RWPE2 (cell line): ENCODE measurements at regions not wholly inside any gene's neighbourhood (a gene's known extent, or its start where the extent isn't known, plus 50 kb on each side); places are given as distances from the start of the nearest gene placed in this dataset.
A peak's percentile ranks its signal among the peaks of the same experiment; 100 is the strongest.

ENCODE experiments used
- ATAC-seq: fragments of 200-7000 bp; cut with Tn5 transposase; 3 replicates; pipeline ENCODE4 v1.9.1; 2021; ENCODE audit warnings: low read depth
- DNase-seq: peaks from one replicate; pipeline ENCODE4 v3.0.0-alpha.2; 2020; ENCODE audit warnings: low spot score
- H3K27ac ChIP-seq: fragments of 450-650 bp; 2 replicates; pipeline ENCODE4 v1.5.1; 2017; ENCODE audit warnings: mild to moderate bottlenecking; ENCODE audit not compliant: poor library complexity, severe bottlenecking
- H3K27me3 ChIP-seq: fragments of 250-450 bp; sonication (Bioruptor Pico); 2 replicates; pipeline ENCODE4 v1.5.1; 2021; ENCODE audit warnings: mild to moderate bottlenecking, moderate library complexity; ENCODE audit not compliant: insufficient read depth, poor library complexity, severe bottlenecking
- H3K36me3 ChIP-seq: fragments of 250-450 bp; sonication (Bioruptor Pico); 2 replicates; pipeline ENCODE4 v1.5.1; 2020; ENCODE audit warnings: low read depth, mild to moderate bottlenecking, moderate library complexity
- H3K4me1 ChIP-seq: fragments of 250-450 bp; sonication (Bioruptor Pico); 2 replicates; pipeline ENCODE4 v1.5.1; 2021; ENCODE audit warnings: mild to moderate bottlenecking, moderate library complexity; ENCODE audit not compliant: insufficient read depth, poor library complexity, severe bottlenecking
- H3K4me3 ChIP-seq: fragments of 250-450 bp; sonication (Bioruptor Pico); 2 replicates; pipeline ENCODE4 v1.5.1; 2021; ENCODE audit warnings: mild to moderate bottlenecking, moderate library complexity; ENCODE audit not compliant: severe bottlenecking
- H3K9me3 ChIP-seq: fragments of 250-450 bp; sonication (Bioruptor Pico); 2 replicates; pipeline ENCODE4 v1.5.1; 2021; ENCODE audit warnings: mild to moderate bottlenecking, moderate library complexity; ENCODE audit not compliant: severe bottlenecking
- TF ChIP-seq, protein P1 (sequence below): fragments of 450-650 bp; IDR thresholded peaks from one replicate; pipeline ENCODE4 v1.5.1; 2017; ENCODE audit warnings: mild to moderate bottlenecking, moderate library complexity; ENCODE audit not compliant: poor library complexity, severe bottlenecking

- DNase-seq (no peak), ATAC-seq (no peak)
- Histone ChIP-seq H3K27me3 (no peaks in the 10 kb centered on the region), H3K9me3 (no peaks in the 10 kb centered on the region), H3K27ac (no peak overlapping the region), H3K36me3 (no peaks in the 10 kb centered on the region), H3K4me3 (no peak overlapping the region), H3K4me1 (no peaks in the 10 kb centered on the region)
- TF ChIP-seq, protein P1, sequence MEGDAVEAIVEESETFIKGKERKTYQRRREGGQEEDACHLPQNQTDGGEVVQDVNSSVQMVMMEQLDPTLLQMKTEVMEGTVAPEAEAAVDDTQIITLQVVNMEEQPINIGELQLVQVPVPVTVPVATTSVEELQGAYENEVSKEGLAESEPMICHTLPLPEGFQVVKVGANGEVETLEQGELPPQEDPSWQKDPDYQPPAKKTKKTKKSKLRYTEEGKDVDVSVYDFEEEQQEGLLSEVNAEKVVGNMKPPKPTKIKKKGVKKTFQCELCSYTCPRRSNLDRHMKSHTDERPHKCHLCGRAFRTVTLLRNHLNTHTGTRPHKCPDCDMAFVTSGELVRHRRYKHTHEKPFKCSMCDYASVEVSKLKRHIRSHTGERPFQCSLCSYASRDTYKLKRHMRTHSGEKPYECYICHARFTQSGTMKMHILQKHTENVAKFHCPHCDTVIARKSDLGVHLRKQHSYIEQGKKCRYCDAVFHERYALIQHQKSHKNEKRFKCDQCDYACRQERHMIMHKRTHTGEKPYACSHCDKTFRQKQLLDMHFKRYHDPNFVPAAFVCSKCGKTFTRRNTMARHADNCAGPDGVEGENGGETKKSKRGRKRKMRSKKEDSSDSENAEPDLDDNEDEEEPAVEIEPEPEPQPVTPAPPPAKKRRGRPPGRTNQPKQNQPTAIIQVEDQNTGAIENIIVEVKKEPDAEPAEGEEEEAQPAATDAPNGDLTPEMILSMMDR, result no peak
Measured at GRCh38 chr13:65653613-65654012, 1576.5 kb downstream of the PCDH9 start.

- no peaks in the 10 kb centered on the region for H3K9me3 ChIP-seq
- H3K36me3 ChIP-seq, result no peaks in the 10 kb centered on the region
- H3K27ac ChIP-seq, result no peak overlapping the region
- DNase-seq, result no peak
- H3K4me1 ChIP-seq, result no peaks in the 10 kb centered on the region
- no peak for ATAC-seq
- TF ChIP-seq, protein P1, result no peak
- H3K27me3 ChIP-seq, result no peaks in the 10 kb centered on the region
- H3K4me3 ChIP-seq, result no peak overlapping the region
Measured at GRCh38 chr13:65650321-65650720, 1579.8 kb downstream of the PCDH9 start.

DNA sequence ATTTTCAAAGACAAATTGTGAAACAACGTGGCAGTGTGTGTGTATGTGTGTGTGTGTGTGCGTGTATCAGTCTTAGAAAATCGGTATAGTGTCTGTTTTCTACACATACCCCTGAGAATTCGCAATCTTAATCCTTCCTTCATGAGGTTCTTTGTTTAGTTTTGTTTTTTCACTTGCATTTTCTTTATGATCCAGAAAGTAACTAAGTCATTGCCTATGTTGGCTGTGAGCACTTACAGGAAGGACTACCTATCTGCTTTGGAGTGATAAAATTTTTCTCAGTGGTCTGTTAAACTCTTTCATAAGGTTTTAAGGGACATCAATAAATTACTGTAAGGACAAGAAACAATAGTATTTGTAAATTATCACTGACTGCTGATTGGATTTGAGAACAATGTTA lies 1587.1 kb downstream of the PCDH9 start:
- H3K9me3 ChIP-seq, result no peaks in the 10 kb centered on the region
- ATAC-seq, result no peak
- H3K36me3 ChIP-seq, result no peaks in the 10 kb centered on the region

DNA sequence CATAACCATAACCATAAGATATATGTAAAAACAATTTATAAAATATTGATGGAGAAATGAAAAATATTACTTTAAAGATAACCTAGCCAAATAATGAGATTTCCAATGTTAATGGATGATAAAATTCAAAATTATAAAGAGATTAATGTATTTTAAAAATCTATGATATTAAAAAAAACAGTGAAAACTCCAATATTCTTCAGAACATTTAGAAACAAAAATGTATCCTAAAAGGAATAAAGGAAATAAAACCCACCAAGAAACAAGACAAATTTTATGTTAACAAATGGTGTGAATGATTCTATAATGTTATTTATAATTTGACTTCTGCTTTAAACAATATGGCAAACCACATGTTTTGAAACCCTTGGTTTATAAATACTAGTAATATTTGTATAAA lies 1587.8 kb downstream of the PCDH9 start:
- Histone ChIP-seq H3K27ac (no peak overlapping the region), H3K27me3 (no peaks in the 10 kb centered on the region), H3K4me3 (no peak overlapping the region), H3K36me3 (no peaks in the 10 kb centered on the region), H3K9me3 (no peaks in the 10 kb centered on the region), H3K4me1 (no peaks in the 10 kb centered on the region)
- DNase-seq, result no peak
- no peak for ATAC-seq
- TF ChIP-seq, protein P1, result no peak

More for the DNA sequence above, 1587.1 kb downstream of the PCDH9 start:
- Histone ChIP-seq H3K4me3 (no peak overlapping the region), H3K4me1 (no peaks in the 10 kb centered on the region), H3K27me3 (no peaks in the 10 kb centered on the region), H3K27ac (no peak overlapping the region)
- no peak for DNase-seq
- TF ChIP-seq, protein P1, result no peak

DNA sequence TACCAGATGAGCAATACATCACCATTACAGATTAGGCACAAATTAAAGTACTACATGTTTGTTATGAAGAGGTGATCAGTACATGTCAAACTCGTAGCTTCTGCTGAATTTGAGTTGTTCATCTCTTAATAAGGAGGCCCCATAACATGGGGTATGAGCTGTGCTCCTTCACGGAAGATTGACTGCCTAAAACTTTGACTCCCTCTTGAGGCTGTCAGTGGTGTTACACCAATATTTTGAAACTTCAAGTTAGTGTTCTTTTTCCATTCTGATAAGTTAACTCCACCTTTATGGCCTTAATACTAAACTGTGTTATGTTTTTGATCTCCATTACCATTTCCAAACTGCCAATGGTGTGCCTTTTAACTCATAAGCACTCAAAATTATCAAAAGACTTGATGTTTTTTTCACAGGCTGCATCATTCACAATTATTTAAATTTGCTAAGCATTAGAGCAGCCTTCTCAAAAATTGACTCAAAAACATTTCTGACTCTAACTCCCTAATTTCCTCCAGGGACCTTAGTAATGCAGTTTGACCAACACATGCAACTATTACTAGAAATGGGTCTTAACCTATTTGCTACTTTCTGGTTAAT lies 1591.5 kb downstream of the PCDH9 start:
- H3K36me3 ChIP-seq, result no peaks in the 10 kb centered on the region
- no peaks in the 10 kb centered on the region for H3K4me1 ChIP-seq
- DNase-seq, result no peak
- no peak for ATAC-seq
- H3K27ac ChIP-seq, result no peak overlapping the region
- TF ChIP-seq, protein P1, result peak; percentile 72
- no peak overlapping the region for H3K4me3 ChIP-seq
- no peaks in the 10 kb centered on the region for H3K27me3 ChIP-seq
- no peaks in the 10 kb centered on the region for H3K9me3 ChIP-seq
